ENCODE measurements at regions not wholly inside any gene's neighbourhood (a gene's known extent, or its start where the extent isn't known, plus 50 kb on each side); places are given as distances from the start of the nearest gene placed in this dataset.

DNA sequence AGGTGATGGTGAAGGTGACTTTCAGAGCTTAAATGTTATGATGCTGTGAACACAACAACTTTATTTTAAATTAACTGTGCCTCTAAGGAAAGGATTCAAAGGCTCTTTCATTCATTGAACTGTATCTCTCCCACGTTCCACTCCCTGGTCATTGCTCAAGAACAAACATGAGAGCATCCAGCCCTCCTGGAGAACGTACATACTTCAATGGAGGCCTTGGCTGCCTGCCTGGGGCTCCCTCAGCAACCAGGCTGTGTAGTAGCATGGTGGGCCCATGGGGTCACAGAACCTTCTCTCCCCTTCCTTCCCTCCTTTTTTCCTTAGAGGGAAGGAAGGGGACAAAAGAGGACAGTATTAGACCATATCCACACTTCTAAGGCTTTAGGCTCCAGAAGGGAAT lies 234.3 kb downstream of the CDC5L start:
- Histone ChIP-seq H3K79me2 (ENCODE audit: insufficient read depth) (no peaks in the 10 kb centered on the region), H2AFZ (ENCODE audit: low read depth) (no peak overlapping the region), H3K4me3 (ENCODE audit: low read depth in 2 of 2, low read length in 1 of 2) (no peak overlapping the region), H3K9me2 (no peaks in the 10 kb centered on the region), H3F3A (replicated peaks; ENCODE audit: insufficient read depth) (no peaks in the 10 kb centered on the region), H4K20me1 (ENCODE audit: insufficient read depth) (no peaks in the 10 kb centered on the region), H3K9ac (no peak overlapping the region), H3K4me1 (ENCODE audit: control insufficient read depth in 1 of 2, insufficient read depth in 2 of 2, low read depth in 1 of 2, low read length in 1 of 2) (no peaks in the 10 kb centered on the region), H3K36me3 (replicated peaks in 1 of 2; ENCODE audit: control insufficient read depth in 1 of 2, insufficient read depth in 2 of 2, low read length in 1 of 2) (no peaks in the 10 kb centered on the region), H3K27ac (ENCODE audit: low read depth in 2 of 2, low read length in 1 of 2) (no peak overlapping the region), H3K4me2 (no peak overlapping the region), H3K9me3 (no peaks in the 10 kb centered on the region), H3K27me3 (ENCODE audit: insufficient read depth) (no peaks in the 10 kb centered on the region; the same call in 1 of the 2 replicates)
- no peak for TF ChIP-seq MXI1 (IDR thresholded peaks at IDR 0.05; ENCODE audit: low read depth, low read length)
- no peak for TF ChIP-seq EZH2phosphoT487 (IDR thresholded peaks at IDR 0.05; ENCODE audit: borderline replicate concordance, low read depth)
- TF ChIP-seq, protein P1, sequence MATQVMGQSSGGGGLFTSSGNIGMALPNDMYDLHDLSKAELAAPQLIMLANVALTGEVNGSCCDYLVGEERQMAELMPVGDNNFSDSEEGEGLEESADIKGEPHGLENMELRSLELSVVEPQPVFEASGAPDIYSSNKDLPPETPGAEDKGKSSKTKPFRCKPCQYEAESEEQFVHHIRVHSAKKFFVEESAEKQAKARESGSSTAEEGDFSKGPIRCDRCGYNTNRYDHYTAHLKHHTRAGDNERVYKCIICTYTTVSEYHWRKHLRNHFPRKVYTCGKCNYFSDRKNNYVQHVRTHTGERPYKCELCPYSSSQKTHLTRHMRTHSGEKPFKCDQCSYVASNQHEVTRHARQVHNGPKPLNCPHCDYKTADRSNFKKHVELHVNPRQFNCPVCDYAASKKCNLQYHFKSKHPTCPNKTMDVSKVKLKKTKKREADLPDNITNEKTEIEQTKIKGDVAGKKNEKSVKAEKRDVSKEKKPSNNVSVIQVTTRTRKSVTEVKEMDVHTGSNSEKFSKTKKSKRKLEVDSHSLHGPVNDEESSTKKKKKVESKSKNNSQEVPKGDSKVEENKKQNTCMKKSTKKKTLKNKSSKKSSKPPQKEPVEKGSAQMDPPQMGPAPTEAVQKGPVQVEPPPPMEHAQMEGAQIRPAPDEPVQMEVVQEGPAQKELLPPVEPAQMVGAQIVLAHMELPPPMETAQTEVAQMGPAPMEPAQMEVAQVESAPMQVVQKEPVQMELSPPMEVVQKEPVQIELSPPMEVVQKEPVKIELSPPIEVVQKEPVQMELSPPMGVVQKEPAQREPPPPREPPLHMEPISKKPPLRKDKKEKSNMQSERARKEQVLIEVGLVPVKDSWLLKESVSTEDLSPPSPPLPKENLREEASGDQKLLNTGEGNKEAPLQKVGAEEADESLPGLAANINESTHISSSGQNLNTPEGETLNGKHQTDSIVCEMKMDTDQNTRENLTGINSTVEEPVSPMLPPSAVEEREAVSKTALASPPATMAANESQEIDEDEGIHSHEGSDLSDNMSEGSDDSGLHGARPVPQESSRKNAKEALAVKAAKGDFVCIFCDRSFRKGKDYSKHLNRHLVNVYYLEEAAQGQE (IDR thresholded peaks at IDR 0.05; ENCODE audit: low read depth, low read length), result no peak
- TF ChIP-seq YY1 (IDR thresholded peaks at IDR 0.05; ENCODE audit: low read depth), result no peak
- no peak for TF ChIP-seq PBX3 (IDR thresholded peaks at IDR 0.05)
- TF ChIP-seq EP300 (IDR thresholded peaks at IDR 0.05; ENCODE audit: borderline replicate concordance in 1 of 2, low read depth in 1 of 2, low read length in 1 of 2), result no peak
- no peak for TF ChIP-seq SIN3A (IDR thresholded peaks at IDR 0.05; ENCODE audit: borderline replicate concordance, low read depth, low read length)
- TF ChIP-seq TAF1 (IDR thresholded peaks at IDR 0.05; ENCODE audit: borderline replicate concordance, low read depth, low read length), result no peak
- no peak for TF ChIP-seq GABPA (IDR thresholded peaks at IDR 0.05; ENCODE audit: low read depth)
- TF ChIP-seq, protein P2, sequence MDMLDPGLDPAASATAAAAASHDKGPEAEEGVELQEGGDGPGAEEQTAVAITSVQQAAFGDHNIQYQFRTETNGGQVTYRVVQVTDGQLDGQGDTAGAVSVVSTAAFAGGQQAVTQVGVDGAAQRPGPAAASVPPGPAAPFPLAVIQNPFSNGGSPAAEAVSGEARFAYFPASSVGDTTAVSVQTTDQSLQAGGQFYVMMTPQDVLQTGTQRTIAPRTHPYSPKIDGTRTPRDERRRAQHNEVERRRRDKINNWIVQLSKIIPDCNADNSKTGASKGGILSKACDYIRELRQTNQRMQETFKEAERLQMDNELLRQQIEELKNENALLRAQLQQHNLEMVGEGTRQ (IDR thresholded peaks at IDR 0.05; ENCODE audit: borderline replicate concordance, low read depth, low read length), result no peak
- no peak for TF ChIP-seq CTCF (IDR thresholded peaks at IDR 0.05)
- no peak for TF ChIP-seq JUND (IDR thresholded peaks at IDR 0.05)
- no peak for TF ChIP-seq NFIC (IDR thresholded peaks at IDR 0.05; ENCODE audit: borderline replicate concordance)
- no peak for TF ChIP-seq GATA2 (CRISPR knock-in tag; IDR thresholded peaks at IDR 0.05)
- TF ChIP-seq RFX5 (IDR thresholded peaks at IDR 0.05; ENCODE audit: low read length), result no peak
- DNase-seq, result no peak
- ChIA-PET POLR2A (no interaction called here), CTCF (interaction anchor here (0.8 to 1.7 kb wide), 3 partner anchors 9 to 146 kb away, joined by 3 to 7 read pairs (median 4); no protein-coding TSS in a partner anchor)
- 34% methylated on average over 2 of the region's 2 CpGs for WGBS (ENCODE audit: low lambda C conversion rate)

All from SK-N-SH (cell line).